Naive thymus-derived CD4-positive, alpha-beta T cell (primary cell): ENCODE measurements at regions not wholly inside any gene's neighbourhood (a gene's known extent, or its start where the extent isn't known, plus 50 kb on each side); places are given as distances from the start of the nearest gene placed in this dataset.
"Not testable (repeated sequence)": the region's sequence is repeated elsewhere in the genome, so short reads cannot be mapped to it uniquely, and the experiment has no call there.

Source experiments
- ATAC-seq: fragments of 150-1000 bp; cut with Tn5 transposase; 2 replicates; pipeline ENCODE4 v1.10.0; 2021; ENCODE audit warnings: mild to moderate bottlenecking, moderate library complexity
- CTCF ChIA-PET: fragments of 350-600 bp; sonication (Branson Sonifier 250); formaldehyde crosslinking; loops from one replicate; lab custom pipeline; 2021; ENCODE audit warnings: antibody characterized with exemption; lab: Charles Lee
- POLR2A ChIA-PET: fragments of 350-600 bp; sonication (Branson Sonifier 250); formaldehyde crosslinking; loops from one replicate; lab custom pipeline; 2021; ENCODE audit warnings: antibody characterized with exemption, inconsistent platforms; lab: Charles Lee
- DNase-seq, 9 donors: peaks; one replicate each; pipeline versions ENCODE4 v3.0.0 to v3.0.0-alpha.2; 2020 to 2022; ENCODE audit warnings: mixed read lengths in 1 of 9
- H3K27ac ChIP-seq: one replicate; pipeline ENCODE4 v1.7.0; 2013; ENCODE audit warnings: mild to moderate bottlenecking, low read depth, low read length, moderate library complexity
- H3K27me3 ChIP-seq, 2 donors: one replicate each; pipeline ENCODE4 v1.7.0; 2013; ENCODE audit warnings: low read length in 2 of 2, mild to moderate bottlenecking in 2 of 2, moderate library complexity in 2 of 2; ENCODE audit not compliant: control insufficient read depth in 2 of 2, insufficient read depth in 2 of 2
- H3K36me3 ChIP-seq, 3 experiments: 1 replicate in 2 of 3; 2 replicates in 1 of 3; pipeline ENCODE4 v1.7.0; 2013; ENCODE audit warnings: low read length in 3 of 3, mild to moderate bottlenecking in 3 of 3, moderate library complexity in 1 of 3; ENCODE audit not compliant: insufficient read depth in 3 of 3, control insufficient read depth in 2 of 3
- H3K4me1 ChIP-seq, 2 donors: one replicate each; pipeline ENCODE4 v1.7.0; 2013; ENCODE audit warnings: low read length in 2 of 2, mild to moderate bottlenecking in 2 of 2, moderate library complexity in 1 of 2; ENCODE audit not compliant: control insufficient read depth in 2 of 2, insufficient read depth in 2 of 2
- H3K4me3 ChIP-seq: 2 replicates; pipeline ENCODE4 v1.7.0; 2013; ENCODE audit warnings: mild to moderate bottlenecking, low read length
- H3K9me3 ChIP-seq, 3 experiments: 1 replicate in 2 of 3; 2 replicates in 1 of 3; pipeline ENCODE4 v1.7.0; 2013; ENCODE audit warnings: low read length in 3 of 3; ENCODE audit not compliant: control insufficient read depth in 2 of 3
- H3K27ac Mint-ChIP-seq, 9 donors: one replicate each; pipeline ENCODE4 v1.8.0; 2020 to 2022; ENCODE audit warnings: mixed read lengths in 9 of 9, mild to moderate bottlenecking in 8 of 9, moderate library complexity in 5 of 9, inconsistent platforms in 2 of 9
- H3K27me3 Mint-ChIP-seq, 5 donors: one replicate each; pipeline ENCODE4 v1.8.0; 2021 to 2022; ENCODE audit warnings: mixed read lengths in 5 of 5, mild to moderate bottlenecking in 1 of 5
- H3K36me3 Mint-ChIP-seq, 5 donors: one replicate each; pipeline ENCODE4 v1.8.0; 2020 to 2022; ENCODE audit warnings: mixed read lengths in 5 of 5, mild to moderate bottlenecking in 3 of 5, inconsistent platforms in 1 of 5
- H3K4me1 Mint-ChIP-seq, 7 donors: one replicate each; pipeline ENCODE4 v1.8.0; 2020 to 2022; ENCODE audit warnings: mixed read lengths in 7 of 7, mild to moderate bottlenecking in 3 of 7, inconsistent platforms in 1 of 7
- H3K4me3 Mint-ChIP-seq, 10 donors: one replicate each; pipeline ENCODE4 v1.8.0; 2020 to 2022; ENCODE audit warnings: mild to moderate bottlenecking in 10 of 10, mixed read lengths in 10 of 10, moderate library complexity in 6 of 10, inconsistent platforms in 2 of 10
- H3K9me3 Mint-ChIP-seq, 11 donors: one replicate each; pipeline ENCODE4 v1.8.0; 2020 to 2022; ENCODE audit warnings: mixed read lengths in 11 of 11, mild to moderate bottlenecking in 4 of 11, inconsistent platforms in 1 of 11, moderate library complexity in 1 of 11
- intact Hi-C, 2 donors: fragments of 100-400 bp; cut with micrococcal nuclease; formaldehyde crosslinking; loops; one replicate each; pipeline ENCODE4 v1.15.1; 2023

GRCh38 chr2:199196686-199197085 is 261.1 kb downstream of the SATB2 start:
- Mint-ChIP-seq H3K36me3 (no peaks in the 10 kb centered on the region), H3K4me3 (no peak overlapping the region), H3K27ac (no peak overlapping the region), H3K9me3 (peaks cover 0 to 4% (median 0%) of the 10 kb centered on the region in 11 donors), H3K27me3 (peaks cover 0 to 4% (median 0%) of the 10 kb centered on the region in 5 donors), H3K4me1 (no peaks in the 10 kb centered on the region)
- DNase-seq: no peak
- intact Hi-C loops: no loop called here
- Histone ChIP-seq H3K27me3 (no peaks in the 10 kb centered on the region), H3K9me3 (no peaks in the 10 kb centered on the region), H3K27ac (no peak overlapping the region), H3K4me3 (no peak overlapping the region), H3K36me3 (no peaks in the 10 kb centered on the region), H3K4me1 (no peaks in the 10 kb centered on the region)
- no peak for ATAC-seq
- CTCF ChIA-PET: no interaction called here
- POLR2A ChIA-PET: no interaction called here

GRCh38 chr2:199195927-199196502 is 261.7 kb downstream of the SATB2 start:
- Mint-ChIP-seq H3K4me3 (no peak overlapping the region), H3K4me1 (peaks cover 0 to 1% (median 0%) of the 10 kb centered on the region in 7 donors), H3K27ac (no peak overlapping the region), H3K36me3 (no peaks in the 10 kb centered on the region), H3K9me3 (peaks cover 0 to 4% (median 0%) of the 10 kb centered on the region in 11 donors), H3K27me3 (peaks cover 0 to 4% (median 0%) of the 10 kb centered on the region in 5 donors)
- ChIA-PET POLR2A (no interaction called here), CTCF (no interaction called here)
- Histone ChIP-seq H3K9me3 (no peaks in the 10 kb centered on the region), H3K27ac (no peak overlapping the region), H3K4me3 (no peak overlapping the region), H3K36me3 (no peaks in the 10 kb centered on the region), H3K27me3 (no peaks in the 10 kb centered on the region), H3K4me1 (no peaks in the 10 kb centered on the region)
- intact Hi-C loops: no loop called here
- DNase-seq (no peak), ATAC-seq (no peak)

- Histone ChIP-seq H3K4me3 (no peak overlapping the region), H3K4me1 (no peaks in the 10 kb centered on the region), H3K27me3 (no peaks in the 10 kb centered on the region), H3K36me3 (no peaks in the 10 kb centered on the region), H3K9me3 (no peaks in the 10 kb centered on the region), H3K27ac (no peak overlapping the region)
- POLR2A ChIA-PET: no interaction called here
- H3K4me3 Mint-ChIP-seq: no peak overlapping the region
- H3K27me3 Mint-ChIP-seq: peaks cover 0 to 12% (median 2%) of the 10 kb centered on the region in 5 donors
- no peak overlapping the region for H3K27ac Mint-ChIP-seq
- no peaks in the 10 kb centered on the region for H3K36me3 Mint-ChIP-seq
- peaks cover 0 to 1% (median 0%) of the 10 kb centered on the region in 7 donors for H3K4me1 Mint-ChIP-seq
- peaks cover 0 to 2% (median 0%) of the 10 kb centered on the region in 11 donors for H3K9me3 Mint-ChIP-seq
- DNase-seq (no peak), ATAC-seq (no peak)
- CTCF ChIA-PET: interaction anchor here (0.7 kb wide), 1 partner anchor 108 kb away, joined by 5 read pairs; no protein-coding TSS in a partner anchor
- intact Hi-C loops: no loop called here
Observed at GRCh38 chr2:199191461-199191860, 266.3 kb downstream of the SATB2 start.

- Mint-ChIP-seq H3K4me1 (peaks cover 0 to 1% (median 0%) of the 10 kb centered on the region in 7 donors), H3K27ac (no peak overlapping the region), H3K9me3 (no peaks in the 10 kb centered on the region), H3K36me3 (no peaks in the 10 kb centered on the region), H3K4me3 (no peak overlapping the region), H3K27me3 (peaks cover 0 to 8% (median 4%) of the 10 kb centered on the region in 5 donors)
- H3K27me3 ChIP-seq: no peaks in the 10 kb centered on the region
- H3K4me3 ChIP-seq: no peak overlapping the region
- no peaks in the 10 kb centered on the region for H3K4me1 ChIP-seq
- H3K9me3 ChIP-seq: no peaks in the 10 kb centered on the region
- H3K36me3 ChIP-seq: no peaks in the 10 kb centered on the region
- H3K27ac ChIP-seq: no peak overlapping the region
- ChIA-PET CTCF (no interaction called here), POLR2A (no interaction called here)
- ATAC-seq (no peak), DNase-seq (no peak)
- intact Hi-C loops: no loop called here
Observed at GRCh38 chr2:199189229-199189628, 268.5 kb downstream of the SATB2 start.

- Mint-ChIP-seq H3K27ac (no peak overlapping the region), H3K36me3 (no peaks in the 10 kb centered on the region), H3K4me1 (no peaks in the 10 kb centered on the region), H3K9me3 (no peaks in the 10 kb centered on the region), H3K4me3 (no peak overlapping the region), H3K27me3 (peaks cover 0 to 8% (median 4%) of the 10 kb centered on the region in 5 donors)
- Histone ChIP-seq H3K27ac (no peak overlapping the region), H3K27me3 (no peaks in the 10 kb centered on the region), H3K9me3 (no peaks in the 10 kb centered on the region), H3K4me3 (no peak overlapping the region), H3K4me1 (no peaks in the 10 kb centered on the region), H3K36me3 (no peaks in the 10 kb centered on the region)
- ATAC-seq (no peak), DNase-seq (no peak)
- CTCF ChIA-PET: no interaction called here
- POLR2A ChIA-PET: no interaction called here
- intact Hi-C loops: no loop called here
Observed at GRCh38 chr2:199186301-199186751, 271.4 kb downstream of the SATB2 start.

GRCh38 chr2:199185174-199185573 is 272.6 kb downstream of the SATB2 start:
- H3K27me3 Mint-ChIP-seq: peaks cover 0 to 14% (median 4%) of the 10 kb centered on the region in 5 donors
- CTCF ChIA-PET, H3K36me3 Mint-ChIP-seq, H3K27me3 ChIP-seq, H3K9me3 Mint-ChIP-seq, intact Hi-C loops, ATAC-seq, POLR2A ChIA-PET, H3K4me3 Mint-ChIP-seq, H3K36me3 ChIP-seq, H3K27ac ChIP-seq, DNase-seq, H3K4me1 ChIP-seq, H3K27ac Mint-ChIP-seq, H3K9me3 ChIP-seq, H3K4me3 ChIP-seq, H3K4me1 Mint-ChIP-seq: not testable (repeated sequence)
